ENCODE measurements at regions not wholly inside any gene's neighbourhood (a gene's known extent, or its start where the extent isn't known, plus 50 kb on each side); places are given as distances from the start of the nearest gene placed in this dataset.

- no peak for TF ChIP-seq CTCF (IDR thresholded peaks at IDR 0.05)
- TF ChIP-seq POLR2A (IDR thresholded peaks at IDR 0.05), result no peak
Measured at GRCh38 chr9:88680041-88680440, 145.1 kb downstream of the NXNL2 start.

Data from transverse colon (tissue), 3 donors.